B cell (primary cell): ENCODE measurements at regions not wholly inside any gene's neighbourhood (a gene's known extent, or its start where the extent isn't known, plus 50 kb on each side); places are given as distances from the start of the nearest gene placed in this dataset.
A peak's percentile ranks its signal among the peaks of the same experiment; 100 is the strongest.
"Not testable (repeated sequence)": the region's sequence is repeated elsewhere in the genome, so short reads cannot be mapped to it uniquely, and the experiment has no call there.

ENCODE experiments used
- ATAC-seq: fragments of 200-7000 bp; cut with Tn5 transposase; one replicate; pipeline ENCODE4 v1.10.0; 2021; ENCODE audit warnings: low read depth, mild to moderate bottlenecking, moderate number of reproducible peaks, moderate library complexity
- CTCF ChIA-PET: fragments of 350-600 bp; sonication (Branson Sonifier 250); formaldehyde crosslinking; loops from one replicate; lab custom pipeline; 2021; ENCODE audit warnings: antibody characterized with exemption, inconsistent platforms; lab: Charles Lee
- POLR2A ChIA-PET: fragments of 350-600 bp; sonication (Branson Sonifier 250); formaldehyde crosslinking; loops from one replicate; lab custom pipeline; 2021; ENCODE audit warnings: antibody characterized with exemption; lab: Charles Lee
- DNase-seq: peaks from one replicate; pipeline ENCODE4 v3.0.0; 2013
- H2AFZ ChIP-seq: 2 replicates; pipeline ENCODE4 v1.6.1; 2012; ENCODE audit warnings: mild to moderate bottlenecking, low read depth, low read length; ENCODE audit not compliant: insufficient read depth, poor library complexity, severe bottlenecking
- H3K27ac ChIP-seq, 2 donors: 1 replicate in 1 of 2; 2 replicates in 1 of 2; pipeline ENCODE4 v1.5.1; 2012 to 2013; ENCODE audit warnings: low read length in 2 of 2, mild to moderate bottlenecking in 2 of 2, moderate library complexity in 1 of 2
- H3K27me3 ChIP-seq, 4 experiments: fragments of 200-600 bp in 1 of 4; sonication (generic) in 1 of 4; replicated peaks in 1 of 4; 1 replicate in 2 of 4; 2 replicates in 2 of 4; pipeline versions ENCODE4 v1.6.1 to v1.7.0; 2013 to 2016; ENCODE audit warnings: low read length in 3 of 4, mild to moderate bottlenecking in 2 of 4, mixed read lengths in 1 of 4, moderate library complexity in 1 of 4; ENCODE audit not compliant: insufficient read depth in 4 of 4, control insufficient read depth in 3 of 4; ENCODE audit errors: control extremely low read depth in 1 of 4
- H3K36me3 ChIP-seq, 2 experiments: replicated peaks in 1 of 2; 1 replicate in 1 of 2; 2 replicates in 1 of 2; pipeline versions ENCODE4 v1.6.1 to v1.7.1; 2013; ENCODE audit warnings: low read length in 1 of 2; ENCODE audit not compliant: insufficient read depth in 2 of 2, control insufficient read depth in 1 of 2; ENCODE audit errors: control extremely low read depth in 1 of 2, extremely low read depth in 1 of 2
- H3K4me1 ChIP-seq, 2 donors: fragments of 200-600 bp in 1 of 2; sonication (generic) in 1 of 2; 1 replicate in 1 of 2; 2 replicates in 1 of 2; pipeline versions ENCODE4 v1.5.1 to v1.6.1; 2013 to 2017; ENCODE audit warnings: low read length in 2 of 2; ENCODE audit not compliant: control insufficient read depth in 2 of 2, insufficient read depth in 2 of 2
- H3K4me2 ChIP-seq: replicated peaks from 2 replicates; pipeline ENCODE3; 2012; ENCODE audit warnings: mild to moderate bottlenecking, low read depth, low read length; ENCODE audit not compliant: poor library complexity, severe bottlenecking
- H3K4me3 ChIP-seq, 5 experiments: fragments of 200-600 bp in 1 of 5; sonication (generic) in 1 of 5; 1 replicate in 3 of 5; 2 replicates in 2 of 5; pipeline versions ENCODE4 v1.5.1 to v1.7.0; 2011 to 2016; ENCODE audit warnings: low read length in 4 of 5, mild to moderate bottlenecking in 4 of 5, low read depth in 2 of 5, control low read depth in 1 of 5, moderate library complexity in 1 of 5; ENCODE audit not compliant: insufficient read depth in 1 of 5; ENCODE audit errors: control extremely low read depth in 1 of 5, extremely low read depth in 1 of 5
- H3K79me2 ChIP-seq: fragments of 200-600 bp; sonication (generic); one replicate; pipeline ENCODE4 v1.6.0; 2016; ENCODE audit warnings: low read length; ENCODE audit not compliant: control insufficient read depth, insufficient read depth
- H3K9ac ChIP-seq: fragments of 200-600 bp; sonication (generic); 2 replicates; pipeline ENCODE4 v1.6.1; 2017; ENCODE audit warnings: mild to moderate bottlenecking, low read length, moderate library complexity
- H3K9me3 ChIP-seq, 3 donors: one replicate each; pipeline versions ENCODE4 v1.6.1 to v1.7.1; 2013; ENCODE audit warnings: low read length in 2 of 3; ENCODE audit not compliant: control insufficient read depth in 2 of 3, insufficient read depth in 1 of 3; ENCODE audit errors: control extremely low read depth in 1 of 3
- H4K20me1 ChIP-seq: 2 replicates; pipeline ENCODE4 v1.6.0; 2012; ENCODE audit warnings: mild to moderate bottlenecking, low read length; ENCODE audit not compliant: insufficient read depth, control insufficient read depth, poor library complexity, severe bottlenecking
- H3K27ac Mint-ChIP-seq: one replicate; pipeline ENCODE4 v1.8.0; 2021; ENCODE audit warnings: mixed read lengths
- H3K27me3 Mint-ChIP-seq: one replicate; pipeline ENCODE4 v1.8.0; 2021; ENCODE audit warnings: mixed read lengths
- H3K4me1 Mint-ChIP-seq: one replicate; pipeline ENCODE4 v1.8.0; 2021; ENCODE audit warnings: mixed read lengths
- H3K4me3 Mint-ChIP-seq: one replicate; pipeline ENCODE4 v1.8.0; 2021; ENCODE audit warnings: mixed read lengths
- H3K9me3 Mint-ChIP-seq: one replicate; pipeline ENCODE4 v1.8.0; 2022; ENCODE audit warnings: mixed read lengths; ENCODE audit not compliant: insufficient read depth
- EZH2 ChIP-seq: IDR thresholded peaks from 2 replicates; pipeline ENCODE4 v1.6.1; 2012; ENCODE audit warnings: borderline replicate concordance, low read depth, mild to moderate bottlenecking, moderate library complexity, low read length; ENCODE audit not compliant: insufficient read depth, poor library complexity, severe bottlenecking
- WGBS: methylation state at CpG from one replicate; pipeline ENCODE4 v1.1.5; 2013; ENCODE audit warnings: missing lambda C conversion rate; ENCODE audit not compliant: insufficient coverage; 5-methylcytosine and 5-hydroxymethylcytosine counted together
- intact Hi-C: fragments of 100-400 bp; cut with micrococcal nuclease; formaldehyde crosslinking; loops from one replicate; pipeline ENCODE4 v1.10.0; 2022
- TF ChIP-seq, protein P1 (sequence below): fragments of 200-600 bp; IDR thresholded peaks from one replicate; pipeline ENCODE4 v1.8.0; 2022; ENCODE audit warnings: antibody characterized with exemption, mild to moderate bottlenecking

DNA sequence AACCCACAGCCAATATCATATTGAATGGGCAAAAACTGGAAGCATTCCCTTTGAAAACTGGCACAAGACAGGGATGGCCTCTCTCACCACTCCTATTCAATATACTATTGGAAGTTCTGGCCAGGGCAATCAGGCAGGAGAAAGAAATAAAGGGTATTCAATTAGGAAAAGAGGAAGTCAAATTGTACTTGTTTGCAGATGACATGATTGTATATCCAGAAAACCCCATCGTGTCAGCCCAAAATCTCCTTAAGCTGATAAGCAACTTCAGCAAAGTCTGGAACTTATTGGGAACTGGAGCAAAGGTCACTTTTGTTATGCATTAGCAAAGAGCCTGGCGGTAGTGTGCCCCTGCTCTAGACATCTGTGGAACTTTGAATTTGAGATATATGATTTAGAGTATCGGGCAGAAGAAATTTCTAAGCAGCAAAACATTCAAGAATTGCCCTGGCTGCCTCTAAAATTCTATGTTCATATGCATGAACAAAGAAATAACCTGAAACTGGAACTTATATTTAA is 53.4 kb upstream of the PSMA1 start:
- peak overlapping the region; percentile 5 for H3K27ac Mint-ChIP-seq

DNA sequence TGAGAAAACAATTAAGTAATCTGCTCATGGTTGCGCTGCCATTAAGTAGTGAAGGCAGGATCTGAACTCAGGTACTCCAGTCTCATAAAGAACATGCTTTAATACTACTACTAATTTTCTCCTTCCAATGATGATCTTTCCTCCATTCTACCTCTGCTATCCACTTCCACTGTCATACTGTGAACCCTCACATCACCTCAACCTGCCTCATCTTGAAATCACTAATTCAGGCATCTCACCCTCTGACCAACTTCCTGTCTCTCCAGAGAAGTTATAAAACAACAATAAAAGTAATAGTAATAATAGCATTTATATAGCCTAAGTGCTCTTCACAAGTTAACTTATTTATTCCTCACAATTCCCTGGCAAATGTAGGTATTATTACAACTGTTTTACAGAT is 57.1 kb upstream of the PSMA1 start:
- Mint-ChIP-seq H3K9me3 (peaks cover 2% of the 10 kb centered on the region), H3K27ac (peak overlapping the region; percentile 44), H3K27me3 (no peaks in the 10 kb centered on the region), H3K4me3 (no peak overlapping the region), H3K4me1 (peaks cover 38% of the 10 kb centered on the region)
- no peaks in the 10 kb centered on the region for H3K27me3 ChIP-seq
- no peak overlapping the region for H3K9ac ChIP-seq
- ChIA-PET CTCF (no interaction called here), POLR2A (no interaction called here)
- TF ChIP-seq, protein P1, sequence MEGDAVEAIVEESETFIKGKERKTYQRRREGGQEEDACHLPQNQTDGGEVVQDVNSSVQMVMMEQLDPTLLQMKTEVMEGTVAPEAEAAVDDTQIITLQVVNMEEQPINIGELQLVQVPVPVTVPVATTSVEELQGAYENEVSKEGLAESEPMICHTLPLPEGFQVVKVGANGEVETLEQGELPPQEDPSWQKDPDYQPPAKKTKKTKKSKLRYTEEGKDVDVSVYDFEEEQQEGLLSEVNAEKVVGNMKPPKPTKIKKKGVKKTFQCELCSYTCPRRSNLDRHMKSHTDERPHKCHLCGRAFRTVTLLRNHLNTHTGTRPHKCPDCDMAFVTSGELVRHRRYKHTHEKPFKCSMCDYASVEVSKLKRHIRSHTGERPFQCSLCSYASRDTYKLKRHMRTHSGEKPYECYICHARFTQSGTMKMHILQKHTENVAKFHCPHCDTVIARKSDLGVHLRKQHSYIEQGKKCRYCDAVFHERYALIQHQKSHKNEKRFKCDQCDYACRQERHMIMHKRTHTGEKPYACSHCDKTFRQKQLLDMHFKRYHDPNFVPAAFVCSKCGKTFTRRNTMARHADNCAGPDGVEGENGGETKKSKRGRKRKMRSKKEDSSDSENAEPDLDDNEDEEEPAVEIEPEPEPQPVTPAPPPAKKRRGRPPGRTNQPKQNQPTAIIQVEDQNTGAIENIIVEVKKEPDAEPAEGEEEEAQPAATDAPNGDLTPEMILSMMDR: no peak
- no peak for TF ChIP-seq EZH2
- H3K27ac ChIP-seq: no peak overlapping the region
- no peaks in the 10 kb centered on the region for H4K20me1 ChIP-seq
- H2AFZ ChIP-seq: no peak overlapping the region
- no peaks in the 10 kb centered on the region for H3K36me3 ChIP-seq
- no peak overlapping the region for H3K4me2 ChIP-seq
- H3K4me1 ChIP-seq: peaks cover 13 to 22% of the 10 kb centered on the region in 2 donors
- ATAC-seq: no peak
- H3K79me2 ChIP-seq: no peaks in the 10 kb centered on the region
- no peak for DNase-seq
- intact Hi-C loops: loop anchor here (5.0 kb wide), 3 partner anchors 40 to 315 kb away; partner anchors contain the start of genes CYP2R1 and PSMA1
- no peak overlapping the region for H3K4me3 ChIP-seq
- H3K9me3 ChIP-seq: peaks cover 0 to 3% (median 0%) of the 10 kb centered on the region in 3 donors
- 100% methylated on average over 1 of the region's 1 CpG for WGBS

More for the DNA sequence above, 53.4 kb upstream of the PSMA1 start:
- H3K27me3 ChIP-seq, intact Hi-C loops, H3K9ac ChIP-seq, H3K27me3 Mint-ChIP-seq, ATAC-seq, H3K4me3 ChIP-seq, H3K27ac ChIP-seq, H4K20me1 ChIP-seq, POLR2A ChIA-PET, H3K36me3 ChIP-seq, DNase-seq, H3K9me3 Mint-ChIP-seq, H3K4me3 Mint-ChIP-seq, H3K4me2 ChIP-seq, H3K79me2 ChIP-seq, H2AFZ ChIP-seq: not testable (repeated sequence)
- H3K4me1 Mint-ChIP-seq: peaks cover 23% of the 10 kb centered on the region
- peaks cover 0 to 11% (median 0%) of the 10 kb centered on the region in 3 donors for H3K9me3 ChIP-seq
- H3K4me1 ChIP-seq: peaks cover 5 to 19% of the 10 kb centered on the region in 2 donors
- CTCF ChIA-PET: interaction anchor here (1.1 kb wide), 1 partner anchor 334 kb away, joined by 3 read pairs; no protein-coding TSS in a partner anchor
- no CpG with 5 or more reads among the region's 3 CpGs for WGBS
